ENCODE measurements at regions not wholly inside any gene's neighbourhood (a gene's known extent, or its start where the extent isn't known, plus 50 kb on each side); places are given as distances from the start of the nearest gene placed in this dataset.
"Not testable (repeated sequence)": the region's sequence is repeated elsewhere in the genome, so short reads cannot be mapped to it uniquely, and the experiment has no call there.

- no peak for DNase-seq
Measured at GRCh38 chr2:199131136-199131655, 326.5 kb downstream of the SATB2 start.

- DNase-seq, result no peak
Measured at GRCh38 chr2:199130501-199130900, 327.2 kb downstream of the SATB2 start.

GRCh38 chr2:199128476-199129229 is 329.1 kb downstream of the SATB2 start:
- no peak for DNase-seq

- no peak for DNase-seq
Measured at GRCh38 chr2:199119796-199120195, 337.9 kb downstream of the SATB2 start.

- DNase-seq, result no peak
Measured at GRCh38 chr2:199118673-199119112, 339.0 kb downstream of the SATB2 start.

GRCh38 chr2:199115169-199115568 is 342.6 kb downstream of the SATB2 start:
- no peak for DNase-seq

GRCh38 chr2:199113111-199113510 is 344.6 kb downstream of the SATB2 start:
- no peak for DNase-seq

GRCh38 chr2:199111458-199111857 is 346.3 kb downstream of the SATB2 start:
- no peak for DNase-seq

- DNase-seq, result no peak
Measured at GRCh38 chr2:199108056-199108455, 349.7 kb downstream of the SATB2 start.

- no peak for DNase-seq
Measured at GRCh38 chr2:199105826-199106225, 351.9 kb downstream of the SATB2 start.

GRCh38 chr2:199101487-199101886 is 356.3 kb downstream of the SATB2 start:
- DNase-seq, result no peak

GRCh38 chr2:199100326-199101110 is 357.2 kb downstream of the SATB2 start:
- no peak for DNase-seq

GRCh38 chr2:199092419-199092818 is 365.3 kb downstream of the SATB2 start:
- no peak for DNase-seq

- no peak for DNase-seq
Measured at GRCh38 chr2:199085261-199085660, 372.5 kb downstream of the SATB2 start.

- DNase-seq, result no peak
Measured at GRCh38 chr2:199070322-199070949, 387.3 kb downstream of the SATB2 start.

GRCh38 chr2:199064201-199064600 is 393.5 kb downstream of the SATB2 start:
- DNase-seq, result no peak

GRCh38 chr2:199057936-199058335 is 399.8 kb downstream of the SATB2 start:
- DNase-seq, result no peak

GRCh38 chr2:199055336-199055735 is 402.4 kb downstream of the SATB2 start:
- DNase-seq, result no peak

- DNase-seq, result no peak
Measured at GRCh38 chr2:199042660-199043379, 414.9 kb downstream of the SATB2 start.

GRCh38 chr2:199040522-199040921 is 417.2 kb downstream of the SATB2 start:
- no peak for DNase-seq

- not testable (repeated sequence) for DNase-seq
Measured at GRCh38 chr2:199033761-199034160, 424.0 kb downstream of the SATB2 start.

GRCh38 chr2:199025146-199025545 is 432.6 kb downstream of the SATB2 start:
- no peak for DNase-seq

- no peak for DNase-seq
Measured at GRCh38 chr2:199024224-199024623, 433.5 kb downstream of the SATB2 start.
